MM.1S (cell line): ENCODE measurements at regions not wholly inside any gene's neighbourhood (a gene's known extent, or its start where the extent isn't known, plus 50 kb on each side); places are given as distances from the start of the nearest gene placed in this dataset.

Experiments used
- DNase-seq: peaks from one replicate; pipeline ENCODE4 v3.0.0-alpha.2; 2015
- H2AFZ ChIP-seq: fragments of 300-600 bp; sonication (generic); 2 replicates; pipeline ENCODE4 v1.6.0; 2016; ENCODE audit warnings: antibody characterized with exemption, low read length
- H3F3A ChIP-seq: fragments of 300-600 bp; sonication (generic); 2 replicates; pipeline ENCODE4 v1.6.1; 2016; ENCODE audit warnings: mild to moderate bottlenecking, antibody characterized with exemption, low read length, moderate library complexity, mixed read lengths; ENCODE audit not compliant: insufficient read depth
- H3K27ac ChIP-seq: fragments of 300-600 bp; sonication (generic); 2 replicates; pipeline ENCODE4 v1.5.1; 2016; ENCODE audit warnings: mild to moderate bottlenecking, low read length
- H3K27me3 ChIP-seq: fragments of 300-600 bp; sonication (generic); replicated peaks from 2 replicates; pipeline ENCODE4 v1.6.0; 2016; ENCODE audit warnings: low read length; ENCODE audit not compliant: insufficient read depth
- H3K36me3 ChIP-seq: fragments of 300-600 bp; sonication (generic); replicated peaks from 2 replicates; pipeline ENCODE4 v1.6.1; 2016; ENCODE audit warnings: mild to moderate bottlenecking, low read length, mixed read lengths; ENCODE audit not compliant: insufficient read depth
- H3K4me1 ChIP-seq: fragments of 300-600 bp; sonication (generic); 2 replicates; pipeline ENCODE4 v1.6.1; 2016; ENCODE audit warnings: low read length, mixed read lengths
- H3K4me2 ChIP-seq: fragments of 300-600 bp; sonication (generic); 2 replicates; pipeline ENCODE4 v1.6.0; 2016; ENCODE audit warnings: low read depth, low read length
- H3K4me3 ChIP-seq: fragments of 300-600 bp; sonication (generic); 2 replicates; pipeline ENCODE4 v1.5.1; 2016; ENCODE audit warnings: low read length, mixed read lengths
- H3K79me2 ChIP-seq: fragments of 300-600 bp; sonication (generic); 2 replicates; pipeline ENCODE4 v1.6.1; 2016; ENCODE audit warnings: mixed run types, low read length, mixed read lengths
- H3K9ac ChIP-seq: fragments of 300-600 bp; sonication (generic); 2 replicates; pipeline ENCODE4 v1.6.1; 2016; ENCODE audit warnings: low read length, mixed read lengths
- H3K9me2 ChIP-seq: fragments of 300-600 bp; sonication (generic); replicated peaks from 2 replicates; pipeline ENCODE4 v1.6.1; 2016; ENCODE audit warnings: mild to moderate bottlenecking, low read length, mixed read lengths; ENCODE audit not compliant: insufficient read depth
- H3K9me3 ChIP-seq: fragments of 300-600 bp; sonication (generic); replicated peaks from 2 replicates; pipeline ENCODE4 v1.6.1; 2016; ENCODE audit warnings: mild to moderate bottlenecking, low read length, mixed read lengths; ENCODE audit not compliant: insufficient read depth
- H4K20me1 ChIP-seq: fragments of 300-600 bp; sonication (generic); 2 replicates; pipeline ENCODE4 v1.6.1; 2016; ENCODE audit warnings: mild to moderate bottlenecking, low read length, moderate library complexity, mixed read lengths; ENCODE audit not compliant: insufficient read depth
- EZH2 ChIP-seq: fragments of 300-600 bp; sonication (generic); optimal IDR thresholded peaks from 2 replicates; pipeline ENCODE3; 2017; ENCODE audit warnings: low read depth, mild to moderate bottlenecking, antibody characterized with exemption, low read length, mixed read lengths
- EZH2phosphoT487 ChIP-seq: fragments of 300-600 bp; sonication (generic); IDR thresholded peaks from 2 replicates; pipeline ENCODE4 v1.6.1; 2018; ENCODE audit warnings: antibody characterized with exemption, low read length
- TF ChIP-seq, protein P1 (sequence below): fragments of 300-600 bp; sonication (generic); IDR thresholded peaks from 2 replicates; pipeline ENCODE4 v1.5.1; 2016; ENCODE audit warnings: antibody characterized with exemption, low read length, mixed read lengths

DNA sequence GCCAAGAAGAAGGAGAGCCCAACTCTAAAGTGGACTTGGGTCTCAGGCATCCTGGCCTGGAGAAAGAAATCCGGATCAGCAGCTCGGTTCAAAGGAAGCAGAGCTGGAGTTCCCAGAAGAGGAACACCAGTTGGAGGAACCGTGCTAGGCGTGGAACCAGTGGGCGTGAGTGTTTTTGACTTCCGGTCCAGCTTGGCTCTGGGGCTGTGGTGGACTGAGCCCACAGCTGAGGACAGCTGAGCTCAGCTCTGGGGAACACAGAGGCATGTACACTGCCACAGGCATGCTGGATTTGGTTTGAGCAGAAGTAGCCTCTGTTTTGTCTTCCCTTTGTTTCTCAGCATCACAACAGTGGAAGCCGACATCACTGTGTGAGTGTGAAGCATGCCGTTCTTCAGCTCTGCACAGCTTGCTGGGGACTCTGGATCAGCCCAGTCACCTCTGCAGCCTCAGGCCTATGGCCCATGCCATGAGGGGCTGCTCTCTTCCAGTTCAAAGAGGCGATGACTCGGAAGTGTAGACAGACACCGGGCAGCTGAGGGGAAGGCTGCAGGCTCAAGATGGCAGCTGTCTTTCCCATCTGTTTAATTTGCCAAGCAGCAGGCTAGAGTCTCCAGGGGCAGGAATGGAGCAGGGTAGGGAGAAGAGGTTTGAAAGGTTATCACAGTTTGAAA is 185.8 kb upstream of the UBE3A start:
- DNase-seq, result no peak

DNA sequence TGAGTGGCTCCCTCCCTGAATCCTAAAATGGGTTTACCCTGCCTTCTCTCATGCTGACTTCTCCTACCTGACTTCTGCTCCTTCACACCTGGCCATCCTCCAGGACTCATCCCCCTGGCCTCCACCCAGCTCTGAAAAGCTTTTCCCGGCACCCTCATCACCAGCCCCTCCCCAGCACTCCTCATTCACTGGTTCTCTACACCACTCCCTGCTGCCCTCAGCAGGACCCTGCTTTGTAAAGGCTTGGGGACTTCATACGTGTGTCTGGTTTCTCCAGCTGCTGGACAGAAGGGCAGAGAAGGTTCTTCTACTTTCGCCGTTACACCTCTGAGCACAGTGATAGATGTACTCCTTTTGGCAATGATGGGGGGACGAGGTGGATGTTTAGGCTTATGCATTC is 184.9 kb upstream of the UBE3A start:
- no peak overlapping the region for H3K4me2 ChIP-seq
- H3F3A ChIP-seq, result no peaks in the 10 kb centered on the region
- no peaks in the 10 kb centered on the region for H3K27me3 ChIP-seq
- no peak for DNase-seq
- H3K36me3 ChIP-seq, result no peaks in the 10 kb centered on the region
- no peaks in the 10 kb centered on the region for H3K9me3 ChIP-seq
- H3K9ac ChIP-seq, result no peak overlapping the region
- H3K4me3 ChIP-seq, result no peak overlapping the region
- H2AFZ ChIP-seq, result no peak overlapping the region
- no peaks in the 10 kb centered on the region for H3K9me2 ChIP-seq
- no peaks in the 10 kb centered on the region for H4K20me1 ChIP-seq
- no peaks in the 10 kb centered on the region for H3K4me1 ChIP-seq
- no peak overlapping the region for H3K27ac ChIP-seq
- H3K79me2 ChIP-seq, result no peaks in the 10 kb centered on the region
- no peak for TF ChIP-seq EZH2phosphoT487
- TF ChIP-seq EZH2, result no peak
- TF ChIP-seq, protein P1, sequence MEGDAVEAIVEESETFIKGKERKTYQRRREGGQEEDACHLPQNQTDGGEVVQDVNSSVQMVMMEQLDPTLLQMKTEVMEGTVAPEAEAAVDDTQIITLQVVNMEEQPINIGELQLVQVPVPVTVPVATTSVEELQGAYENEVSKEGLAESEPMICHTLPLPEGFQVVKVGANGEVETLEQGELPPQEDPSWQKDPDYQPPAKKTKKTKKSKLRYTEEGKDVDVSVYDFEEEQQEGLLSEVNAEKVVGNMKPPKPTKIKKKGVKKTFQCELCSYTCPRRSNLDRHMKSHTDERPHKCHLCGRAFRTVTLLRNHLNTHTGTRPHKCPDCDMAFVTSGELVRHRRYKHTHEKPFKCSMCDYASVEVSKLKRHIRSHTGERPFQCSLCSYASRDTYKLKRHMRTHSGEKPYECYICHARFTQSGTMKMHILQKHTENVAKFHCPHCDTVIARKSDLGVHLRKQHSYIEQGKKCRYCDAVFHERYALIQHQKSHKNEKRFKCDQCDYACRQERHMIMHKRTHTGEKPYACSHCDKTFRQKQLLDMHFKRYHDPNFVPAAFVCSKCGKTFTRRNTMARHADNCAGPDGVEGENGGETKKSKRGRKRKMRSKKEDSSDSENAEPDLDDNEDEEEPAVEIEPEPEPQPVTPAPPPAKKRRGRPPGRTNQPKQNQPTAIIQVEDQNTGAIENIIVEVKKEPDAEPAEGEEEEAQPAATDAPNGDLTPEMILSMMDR, result no peak

More for the DNA sequence above, 185.8 kb upstream of the UBE3A start:
- no peaks in the 10 kb centered on the region for H3K79me2 ChIP-seq
- H3K27me3 ChIP-seq, result no peaks in the 10 kb centered on the region
- H3K9me2 ChIP-seq, result no peaks in the 10 kb centered on the region
- H3K4me3 ChIP-seq, result no peak overlapping the region
- no peak overlapping the region for H2AFZ ChIP-seq
- H3K27ac ChIP-seq, result no peak overlapping the region
- no peak overlapping the region for H3K9ac ChIP-seq
- no peaks in the 10 kb centered on the region for H3K4me1 ChIP-seq
- TF ChIP-seq EZH2, result no peak
- TF ChIP-seq, protein P1, result no peak
- no peak for TF ChIP-seq EZH2phosphoT487
- H3K36me3 ChIP-seq, result no peaks in the 10 kb centered on the region
- H3K9me3 ChIP-seq, result no peaks in the 10 kb centered on the region
- no peak overlapping the region for H3K4me2 ChIP-seq
- no peaks in the 10 kb centered on the region for H3F3A ChIP-seq
- H4K20me1 ChIP-seq, result no peaks in the 10 kb centered on the region

DNA sequence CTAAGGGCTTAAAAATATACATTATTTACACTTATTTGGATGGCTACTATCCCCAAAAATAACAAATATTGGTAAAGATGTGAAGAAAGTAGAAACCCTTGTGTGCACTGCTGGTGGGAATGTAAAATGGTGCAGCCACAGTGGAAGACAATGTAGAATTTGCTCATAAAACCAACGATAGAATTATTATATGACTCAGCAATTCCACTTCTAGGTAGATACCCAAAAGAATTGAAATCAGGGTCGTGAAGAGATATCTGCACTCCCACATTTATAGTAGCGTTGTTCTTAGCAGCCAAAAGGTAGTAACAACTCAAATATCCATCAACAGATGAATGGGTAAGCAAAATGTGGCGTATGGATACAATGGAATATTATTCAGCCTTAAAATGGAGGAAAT is 181.6 kb upstream of the UBE3A start:
- Histone ChIP-seq H3K27ac (no peak overlapping the region), H3K9me3 (no peaks in the 10 kb centered on the region), H3K4me3 (no peak overlapping the region), H3K4me2 (no peak overlapping the region), H3K4me1 (no peaks in the 10 kb centered on the region), H4K20me1 (no peaks in the 10 kb centered on the region), H3K79me2 (no peaks in the 10 kb centered on the region), H3K9me2 (no peaks in the 10 kb centered on the region), H2AFZ (no peak overlapping the region), H3K27me3 (no peaks in the 10 kb centered on the region), H3F3A (no peaks in the 10 kb centered on the region), H3K9ac (no peak overlapping the region), H3K36me3 (no peaks in the 10 kb centered on the region)
- no peak for DNase-seq
- TF ChIP-seq, protein P1, result no peak
- TF ChIP-seq EZH2phosphoT487, result no peak
- no peak for TF ChIP-seq EZH2
